ENCODE measurements at regions not wholly inside any gene's neighbourhood (a gene's known extent, or its start where the extent isn't known, plus 50 kb on each side); places are given as distances from the start of the nearest gene placed in this dataset.
"Not testable (repeated sequence)": the region's sequence is repeated elsewhere in the genome, so short reads cannot be mapped to it uniquely, and the experiment has no call there.

DNA sequence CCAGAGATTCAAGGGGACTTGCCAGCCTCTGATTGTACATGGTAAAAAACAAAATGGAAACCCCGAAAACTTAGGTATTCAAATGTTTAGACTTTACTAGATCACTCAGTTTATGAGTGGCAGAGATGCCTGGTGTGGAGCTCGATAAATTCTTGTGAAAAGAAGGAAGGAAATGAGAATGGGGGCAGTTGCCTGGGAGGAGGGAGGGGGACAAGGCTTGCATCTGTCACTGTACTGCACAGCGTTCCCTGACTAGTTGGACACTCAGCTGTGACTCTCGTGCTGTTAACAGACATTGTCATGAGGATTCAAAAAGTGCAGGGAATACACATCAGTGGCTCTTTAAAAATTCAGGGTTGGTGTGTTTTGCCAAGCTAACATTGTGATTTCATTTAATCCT lies 232.9 kb downstream of the ZIC5 start:
- DNase-seq (ENCODE audit: low read depth, low spot score) = no peak

DNA sequence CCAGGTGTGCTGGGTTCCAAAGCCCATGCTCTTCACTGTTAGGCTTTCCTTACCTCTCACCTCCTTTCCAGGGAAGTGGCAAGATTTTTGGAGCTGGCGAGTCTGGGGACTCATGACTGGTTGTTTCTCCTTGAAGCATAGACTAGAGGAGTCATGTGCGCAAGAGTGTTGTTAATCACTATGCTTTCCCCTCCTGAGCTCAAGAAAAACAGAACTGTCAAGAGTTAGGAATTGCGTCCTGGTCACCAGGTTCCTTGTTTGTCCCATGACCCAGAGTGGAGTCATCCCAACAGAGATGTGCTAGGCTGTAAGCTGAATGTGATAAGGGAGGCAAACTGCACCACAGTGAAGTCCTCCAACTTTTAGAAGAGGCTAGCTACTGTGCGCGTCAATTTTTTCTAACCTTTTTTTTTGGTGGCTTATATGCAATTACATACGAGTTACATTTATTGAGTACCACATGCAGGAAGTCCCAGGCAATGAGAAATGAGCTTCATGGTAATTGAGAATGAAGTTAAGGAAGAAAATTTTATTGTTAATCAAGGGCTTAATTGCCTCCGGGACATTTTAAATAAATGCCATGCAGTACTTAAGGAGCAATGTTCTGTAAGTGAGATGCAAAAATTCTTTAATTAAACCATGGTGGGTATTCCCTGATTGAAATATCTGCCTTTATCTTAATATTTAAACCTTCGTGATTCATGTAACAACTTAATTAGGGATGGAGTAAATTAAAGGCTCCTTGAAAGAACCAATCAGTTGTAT lies 233.9 kb downstream of the ZIC5 start:
- DNase-seq (ENCODE audit: low read depth, low spot score) = no peak

DNA sequence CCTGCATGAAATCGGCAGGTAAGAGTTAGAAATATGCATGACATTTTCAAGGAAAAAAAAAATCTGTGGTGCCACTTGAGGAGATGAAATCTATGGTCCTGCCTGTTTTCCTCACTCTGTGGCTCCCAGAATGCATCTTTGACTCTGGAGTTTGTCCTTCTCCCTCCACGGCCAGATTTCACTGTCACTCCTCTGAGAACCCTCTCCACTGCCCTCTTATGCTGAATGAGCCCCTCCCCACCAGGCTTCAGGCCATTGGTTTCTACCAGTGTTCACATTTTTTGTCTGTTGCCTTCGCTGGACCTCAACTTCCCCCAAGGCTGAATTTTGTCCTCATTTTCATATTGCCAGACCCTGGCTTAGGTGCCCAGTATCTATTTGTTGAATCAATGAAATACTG lies 235.0 kb downstream of the ZIC5 start:
- no peak for DNase-seq (ENCODE audit: low read depth, low spot score)

DNA sequence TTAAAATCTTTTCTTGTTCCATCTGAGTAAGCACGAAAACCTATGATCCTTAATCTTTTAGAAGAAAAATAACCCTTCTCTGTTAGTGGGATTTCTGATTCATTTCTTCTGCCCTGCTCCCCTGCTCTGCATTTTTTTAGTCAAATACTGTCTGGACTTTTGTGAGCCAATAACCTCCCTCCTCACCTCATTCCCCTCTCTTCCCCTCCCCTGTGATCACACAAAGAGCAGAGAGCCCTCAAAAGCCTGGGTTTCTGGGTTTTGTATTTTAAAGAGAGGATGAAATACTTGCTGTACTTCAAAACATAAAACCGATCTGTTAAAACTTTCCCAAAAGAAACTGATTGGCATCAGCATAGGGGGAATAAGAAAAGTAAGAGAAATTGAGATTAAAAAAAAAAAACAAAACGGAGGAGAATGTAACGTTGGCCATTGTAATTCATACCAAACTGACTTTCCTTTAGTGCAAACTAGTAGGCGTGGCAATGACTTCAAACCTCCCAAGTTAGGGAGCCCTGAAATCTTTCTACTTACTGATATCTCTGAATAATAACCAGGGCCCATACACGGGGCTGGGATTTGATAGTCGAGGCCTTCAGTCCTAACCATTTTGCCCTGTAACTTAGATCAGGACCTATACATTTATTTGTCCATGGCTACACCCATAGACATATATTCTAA lies 232.9 kb downstream of the TM9SF2 start:
- DNase-seq (ENCODE audit: low read depth, low spot score) = no peak

DNA sequence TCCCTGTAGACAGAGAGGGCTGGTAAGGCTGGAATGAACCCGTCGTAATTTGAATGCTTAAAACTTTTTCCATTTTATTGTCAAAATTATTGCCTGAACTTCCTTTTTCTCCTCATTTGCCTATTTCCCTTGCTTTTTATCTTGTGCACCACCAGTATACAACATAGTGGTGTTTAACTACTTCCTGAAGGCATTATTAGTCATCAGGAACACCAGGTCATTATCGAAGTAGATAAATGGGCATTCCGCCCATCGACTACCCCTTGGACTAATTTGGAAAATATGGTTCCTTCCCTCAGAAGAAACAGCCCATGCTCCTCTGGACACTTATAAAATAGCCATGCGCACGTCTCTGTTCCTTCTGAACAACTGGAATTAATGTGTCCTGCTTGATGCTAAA lies 232.1 kb downstream of the TM9SF2 start:
- DNase-seq (ENCODE audit: low read depth, low spot score) = no peak

DNA sequence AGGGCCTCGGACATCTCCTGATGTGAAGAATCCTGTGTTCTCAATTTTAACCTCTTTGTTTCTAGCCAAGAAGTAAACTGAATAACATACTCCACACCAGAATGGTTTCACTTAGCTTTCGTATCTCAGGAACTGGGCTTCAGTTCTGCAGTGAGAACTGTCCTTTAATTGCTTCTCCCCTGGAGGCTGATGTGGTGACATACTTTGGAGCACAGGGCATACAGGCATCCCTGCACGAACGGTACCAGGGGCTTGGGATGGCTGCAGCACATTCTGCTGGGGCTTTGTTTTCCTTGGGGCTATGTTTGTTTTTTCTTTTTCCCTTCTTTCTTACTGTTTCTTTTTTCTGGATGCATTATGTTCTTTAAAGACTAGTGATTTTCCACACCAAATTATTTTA lies 230.5 kb downstream of the TM9SF2 start:
- no peak for DNase-seq (ENCODE audit: low read depth, low spot score)

DNA sequence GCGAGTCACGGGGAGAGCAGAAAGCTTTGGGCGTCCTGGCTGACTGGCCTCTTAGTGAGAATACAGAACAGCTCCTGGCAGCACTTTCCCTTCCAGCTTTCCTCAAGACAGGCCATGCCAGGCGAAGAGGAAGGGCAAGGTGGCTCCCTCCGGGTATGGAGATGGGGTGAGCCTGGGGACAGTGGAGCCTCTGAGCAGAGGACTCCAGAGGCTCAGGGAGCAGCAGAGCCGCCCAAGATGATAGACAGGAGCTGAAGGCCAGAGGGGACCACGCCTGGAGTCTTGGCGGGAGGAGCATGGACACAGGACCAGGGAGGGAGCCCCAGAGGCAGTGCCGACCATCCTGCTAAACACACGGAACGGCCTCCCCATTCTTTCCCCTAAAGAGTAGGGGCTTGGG lies 229.1 kb downstream of the TM9SF2 start:
- no peak for DNase-seq (ENCODE audit: low read depth, low spot score)

DNA sequence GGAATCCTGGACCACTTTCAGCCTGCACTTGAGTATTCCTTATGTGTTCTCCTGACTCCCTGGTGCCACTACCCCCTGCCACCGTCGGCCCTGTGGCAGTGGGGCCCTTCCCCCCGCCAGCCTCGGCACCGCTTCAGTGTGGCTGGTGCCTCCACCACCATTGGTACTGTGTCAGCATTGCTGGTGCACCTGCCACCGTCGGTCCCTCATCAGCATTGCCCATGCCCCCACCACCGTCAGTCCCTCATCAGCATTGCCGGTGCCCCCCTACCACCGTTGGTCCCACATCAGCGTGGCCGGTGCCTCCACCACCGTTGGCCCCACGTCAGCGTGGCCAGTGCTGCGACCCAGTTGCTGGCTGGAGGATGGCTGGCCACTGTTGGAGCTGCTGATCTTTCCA lies 228.5 kb downstream of the TM9SF2 start:
- DNase-seq (ENCODE audit: low read depth, low spot score) = no peak

DNA sequence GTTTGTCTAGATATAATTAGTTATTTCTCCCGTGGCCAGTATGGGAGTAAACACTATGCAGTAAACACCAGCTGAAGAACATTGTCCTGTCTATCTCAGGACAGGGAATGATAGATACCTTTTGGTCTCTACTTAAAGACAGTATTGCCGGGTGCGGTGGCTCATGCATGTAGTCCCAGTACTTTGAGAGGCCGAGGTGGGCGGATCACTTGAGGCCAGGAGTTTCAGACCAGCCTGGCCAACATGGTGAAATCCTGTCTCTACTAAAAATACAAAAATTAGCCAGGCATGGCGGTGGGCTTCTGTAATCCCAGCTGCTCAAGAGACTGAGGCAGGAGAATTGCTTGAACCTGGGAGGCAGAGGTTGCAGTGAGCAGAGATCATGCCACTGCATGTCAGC lies 226.4 kb downstream of the TM9SF2 start:
- not testable (repeated sequence) for DNase-seq (ENCODE audit: low read depth, low spot score)

DNA sequence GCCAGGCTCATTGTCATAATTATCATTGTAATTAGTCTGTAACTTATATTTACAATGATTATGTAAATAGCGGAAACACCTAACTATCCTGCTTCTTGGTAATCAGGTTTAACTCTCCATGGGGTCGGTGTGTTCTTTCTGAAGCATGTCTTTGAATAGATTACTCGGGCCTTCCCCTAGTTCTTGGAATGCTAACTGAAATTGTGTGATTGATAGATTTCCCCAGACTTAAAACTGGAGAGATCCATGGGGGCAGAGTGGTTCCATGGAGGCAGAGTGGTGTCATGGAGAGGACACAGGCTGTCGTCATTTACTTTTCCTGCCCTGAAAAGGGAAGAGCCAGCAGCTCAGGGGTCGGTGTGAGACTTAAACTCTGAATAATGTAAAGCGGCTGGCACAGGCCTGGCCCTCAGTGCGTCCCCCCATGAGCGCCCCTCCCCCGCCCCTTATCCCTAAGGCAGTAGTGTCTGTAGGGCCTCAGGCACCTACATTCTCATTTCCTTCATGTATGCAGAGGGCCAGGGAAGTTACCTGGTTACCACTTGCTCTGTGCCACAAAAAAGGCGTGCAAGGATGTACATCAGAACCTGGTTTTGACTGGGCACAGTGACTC lies 225.1 kb downstream of the TM9SF2 start:
- no peak for DNase-seq (ENCODE audit: low read depth, low spot score)

DNA sequence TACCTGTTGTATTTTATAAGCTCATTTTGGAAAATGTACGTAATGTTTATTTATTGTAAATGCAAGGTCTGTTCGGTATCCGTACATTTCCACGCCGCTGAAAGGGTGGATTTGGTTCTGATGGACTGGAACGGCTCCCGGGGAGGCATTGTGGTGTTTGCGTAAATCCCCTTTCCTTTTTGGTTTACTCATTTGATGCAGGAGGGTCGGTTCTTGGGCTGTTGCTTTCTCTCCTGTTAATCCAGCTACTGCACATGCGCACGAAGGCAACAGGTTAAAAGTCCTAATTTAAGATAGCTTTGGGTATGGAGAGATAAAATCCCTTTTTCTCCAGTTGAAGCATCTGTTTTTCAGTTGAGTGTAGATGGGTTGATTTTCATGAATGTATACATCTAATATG lies 224.4 kb downstream of the TM9SF2 start:
- no peak for DNase-seq (ENCODE audit: low read depth, low spot score)

DNA sequence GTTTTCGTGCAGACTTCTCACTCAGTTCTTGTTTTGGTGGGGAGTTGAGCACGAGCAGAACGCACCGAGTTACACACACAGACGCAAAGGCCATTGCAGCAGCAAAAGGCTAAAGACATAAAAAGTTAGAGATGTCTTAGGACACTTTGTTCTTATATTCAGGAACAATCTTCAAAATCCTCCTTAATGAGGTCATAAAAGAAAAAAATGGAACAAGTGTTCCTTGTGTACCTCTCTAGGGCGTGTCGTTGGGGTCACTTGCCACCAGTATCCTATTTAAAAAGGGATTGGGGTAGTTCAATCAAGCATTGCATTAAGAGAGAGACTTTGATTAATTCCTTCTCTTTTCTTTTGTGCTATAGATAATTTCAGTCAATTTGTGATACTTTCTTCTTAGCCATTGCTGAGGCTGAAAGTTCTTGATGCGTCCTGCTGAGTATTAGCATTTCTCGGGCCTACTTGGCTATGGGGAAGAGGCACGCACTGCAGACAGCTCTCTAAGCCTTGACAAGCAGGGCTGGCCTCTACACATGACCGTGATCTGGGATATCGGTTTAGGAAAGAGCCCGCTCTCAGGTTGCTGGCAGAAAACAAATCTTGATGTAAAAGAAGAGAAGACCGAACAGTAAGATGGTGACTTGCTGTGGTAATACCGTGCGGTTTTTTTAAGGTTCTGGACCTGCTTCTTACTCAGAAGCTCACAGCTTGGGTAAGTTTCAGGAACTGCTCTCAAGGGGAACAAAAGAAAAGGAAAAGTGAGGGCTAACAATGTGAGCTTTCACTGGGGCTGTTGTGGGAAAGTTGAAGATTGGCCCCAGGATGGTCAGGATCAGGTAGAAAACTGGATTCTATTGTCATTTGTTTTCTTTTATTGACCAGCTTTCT lies 223.6 kb downstream of the TM9SF2 start:
- DNase-seq (ENCODE audit: low read depth, low spot score) = no peak

DNA sequence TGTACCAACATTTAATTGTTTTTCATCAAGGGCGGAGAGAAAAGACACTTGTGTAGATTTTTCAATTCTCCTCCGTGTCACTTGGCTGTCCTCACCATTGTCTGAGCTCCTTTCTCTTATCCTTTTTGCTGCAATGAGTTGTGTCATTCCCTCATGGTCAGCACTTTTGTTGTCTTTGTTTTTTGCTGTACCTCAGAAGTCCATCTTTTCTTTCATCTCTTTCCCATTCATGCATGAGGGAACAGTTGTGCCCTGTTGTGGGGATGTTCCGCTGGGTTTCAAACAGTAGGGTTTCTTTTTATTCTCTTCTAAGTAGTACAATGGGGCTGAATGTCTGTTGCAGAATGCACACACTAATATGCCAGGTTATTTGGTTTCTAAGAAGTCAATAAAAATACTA lies 222.6 kb downstream of the TM9SF2 start:
- DNase-seq (ENCODE audit: low read depth, low spot score) = no peak

DNA sequence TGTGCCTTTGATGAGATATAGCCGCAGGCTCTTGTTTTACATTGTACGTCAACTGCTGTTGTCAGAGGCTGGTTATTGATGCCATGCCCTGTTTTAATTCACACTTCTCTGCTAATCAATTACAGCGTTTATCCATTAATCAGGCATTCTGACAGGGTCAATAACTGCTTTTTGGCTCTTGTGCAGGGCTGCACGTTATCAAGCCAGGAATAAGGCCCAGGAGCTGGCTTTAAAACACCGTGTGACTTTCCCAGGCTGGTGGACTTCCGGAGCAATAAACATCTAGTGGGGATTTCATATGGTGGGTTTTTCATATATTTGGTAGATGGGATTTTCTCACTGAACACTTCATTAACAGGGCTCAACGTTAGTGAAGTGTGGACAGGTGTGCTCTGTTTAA lies 221.7 kb downstream of the TM9SF2 start:
- DNase-seq (ENCODE audit: low read depth, low spot score) = no peak

DNA sequence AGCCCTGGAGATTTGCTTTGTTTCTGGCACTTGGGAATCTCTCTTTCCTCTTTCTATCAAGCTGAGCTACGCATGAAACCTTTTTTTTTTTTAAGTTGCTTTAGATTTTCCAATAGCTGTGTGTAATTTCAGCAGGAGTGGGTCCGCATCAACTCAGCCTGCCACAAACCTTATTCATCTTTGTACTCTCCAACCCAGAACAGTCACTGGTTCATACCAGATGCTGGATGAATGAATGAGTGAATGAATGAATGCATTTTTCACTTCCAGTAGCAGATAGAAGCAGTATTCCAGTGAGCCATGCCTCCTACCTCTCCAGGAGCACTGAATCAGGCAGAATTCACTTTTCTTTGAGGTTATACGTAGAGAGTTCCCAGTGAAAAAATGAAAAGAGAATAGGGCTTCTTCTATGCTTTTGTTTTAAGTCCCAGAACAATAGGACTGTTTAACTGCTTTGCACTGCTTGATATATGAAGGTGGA lies 221.1 kb downstream of the TM9SF2 start:
- no peak for DNase-seq (ENCODE audit: low read depth, low spot score)

DNA sequence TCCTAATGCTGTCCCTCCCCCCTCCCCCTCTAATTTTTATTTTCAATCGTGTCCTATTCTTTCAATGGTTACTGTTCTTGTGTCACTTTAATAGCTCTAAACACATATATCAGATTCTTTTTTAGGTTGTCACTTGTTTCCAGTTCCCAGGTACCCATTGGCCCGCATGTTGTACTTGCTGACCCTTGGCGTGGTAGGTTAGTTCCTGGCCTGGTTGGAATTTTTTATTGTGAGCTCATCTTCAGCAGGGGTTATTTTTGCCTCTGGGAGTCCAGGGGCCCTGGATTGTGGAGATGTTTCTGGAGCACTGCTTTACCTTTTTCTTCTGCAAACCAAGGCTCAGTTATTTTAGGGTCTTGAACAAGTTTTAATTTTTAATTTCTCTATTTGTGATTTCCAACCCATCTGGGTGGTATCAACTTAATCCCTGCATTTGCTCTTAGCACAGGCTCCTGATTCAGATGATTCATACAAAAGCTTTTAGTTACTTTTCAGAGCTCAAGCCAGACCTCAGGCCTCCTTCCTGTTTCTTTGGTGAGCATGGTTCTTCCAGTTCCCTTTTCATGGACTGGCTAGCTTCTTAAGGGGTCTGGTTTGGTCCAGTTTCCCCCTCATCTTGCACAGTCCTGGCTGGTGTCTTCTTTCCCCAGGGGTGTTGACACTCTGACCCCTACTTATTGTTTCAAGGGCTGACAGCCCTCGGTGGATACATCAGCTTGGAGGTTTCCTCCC lies 220.5 kb downstream of the TM9SF2 start:
- no peak for DNase-seq (ENCODE audit: low read depth, low spot score)

DNA sequence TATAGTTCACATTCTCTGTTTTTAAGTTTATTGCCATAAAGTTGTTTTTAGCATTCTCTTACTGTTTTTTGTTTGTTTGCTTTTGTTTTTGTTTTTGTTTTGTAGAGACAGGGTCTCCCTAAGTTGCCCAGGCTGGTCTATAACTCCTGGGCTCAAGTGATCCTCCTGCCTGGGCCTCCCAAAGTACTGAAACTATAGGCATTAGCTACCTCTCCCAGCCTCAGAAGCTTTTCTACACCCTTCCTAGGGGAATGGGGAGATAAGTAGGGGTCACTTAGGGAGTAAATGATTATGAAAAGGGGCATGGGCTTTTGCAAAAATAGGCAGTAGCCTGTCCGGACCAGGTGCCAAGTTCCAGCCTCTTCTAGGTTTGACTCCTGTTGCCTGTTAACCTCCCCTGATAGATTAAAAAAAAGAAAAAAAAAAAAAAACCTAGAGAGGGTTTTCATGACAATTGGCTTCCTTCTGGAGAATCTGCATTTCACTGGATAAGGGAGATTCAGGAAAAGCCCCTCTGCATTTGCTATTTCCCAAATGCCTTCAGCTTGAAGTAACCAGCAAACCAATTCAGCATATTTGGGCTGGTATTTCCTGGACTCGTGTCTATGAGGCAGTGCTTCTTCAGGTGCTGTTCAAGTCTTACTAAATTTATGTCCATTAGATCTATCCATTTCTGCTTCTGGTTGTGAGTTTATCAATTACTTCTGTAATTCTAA lies 216.8 kb downstream of the TM9SF2 start:
- DNase-seq (ENCODE audit: low read depth, low spot score) = peak; percentile 82

DNA sequence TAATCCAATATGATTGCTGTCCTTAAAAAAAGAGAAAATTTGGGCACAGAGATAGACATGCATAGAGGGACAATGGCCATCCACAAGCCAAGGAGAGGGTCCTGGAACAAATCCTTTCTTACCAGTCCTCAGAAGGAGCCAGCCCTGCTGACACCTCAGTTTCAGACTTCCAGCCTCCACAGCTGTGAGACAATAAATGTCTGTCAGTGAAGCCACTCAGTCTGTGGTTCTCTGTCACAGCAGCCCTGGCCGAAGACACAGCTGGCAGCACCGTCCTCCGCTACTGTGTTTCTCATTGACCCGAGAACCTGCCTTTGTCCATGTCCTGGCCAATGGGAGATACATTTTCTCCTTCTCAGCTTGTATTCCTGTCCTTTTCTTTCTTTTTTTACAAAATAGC lies 207.9 kb downstream of the TM9SF2 start:
- DNase-seq (ENCODE audit: low read depth, low spot score) = no peak

DNA sequence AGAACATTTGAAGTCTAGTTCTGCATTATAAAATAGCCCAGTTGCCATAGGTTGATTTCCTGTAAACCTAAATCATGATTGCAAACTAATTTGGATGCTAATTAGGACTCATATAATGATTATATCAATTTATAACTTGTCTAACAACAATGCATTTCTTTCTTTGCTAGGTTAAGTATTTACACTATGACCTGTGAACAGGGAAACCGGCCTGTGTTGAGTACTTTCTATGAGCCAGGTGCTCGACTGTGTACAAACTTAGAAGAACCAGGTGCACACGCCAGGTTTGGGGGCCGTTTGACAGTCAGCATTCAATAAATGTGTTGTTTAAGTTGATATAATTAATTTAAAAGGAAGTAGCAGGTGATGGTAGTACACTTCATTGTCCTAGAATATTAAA lies 203.1 kb downstream of the TM9SF2 start:
- DNase-seq (ENCODE audit: low read depth, low spot score) = no peak

DNA sequence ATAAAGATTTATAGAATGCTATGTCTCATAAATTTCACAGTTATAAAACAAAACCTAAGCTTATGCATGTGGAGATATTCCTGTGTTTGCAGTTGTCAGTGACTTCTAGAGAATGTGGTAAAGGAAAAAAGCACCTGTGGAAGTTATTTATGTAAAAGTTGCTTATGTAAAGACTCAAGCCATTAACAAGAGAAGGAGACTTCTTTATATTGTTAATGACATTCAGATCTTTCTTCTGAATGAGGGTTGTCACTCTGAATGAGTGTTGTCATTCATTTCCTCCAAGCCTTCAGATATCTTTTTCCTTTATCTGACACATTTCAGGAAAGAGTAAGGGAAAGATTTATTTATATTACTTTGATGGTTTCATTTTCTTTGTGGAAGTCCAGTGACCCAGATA lies 202.6 kb downstream of the TM9SF2 start:
- no peak for DNase-seq (ENCODE audit: low read depth, low spot score)

All from iPS DF 19.7 (cell line).